ENCODE measurements at regions not wholly inside any gene's neighbourhood (a gene's known extent, or its start where the extent isn't known, plus 50 kb on each side); places are given as distances from the start of the nearest gene placed in this dataset.

GRCh38 chr4:31124008-31124585, 403.9 kb downstream of the PCDH7 start:
- no peak for DNase-seq

- DNase-seq: no peak
These were observed 404.9 kb downstream of the PCDH7 start for GRCh38 chr4:31125061-31125460.

GRCh38 chr4:31125496-31125895, 405.3 kb downstream of the PCDH7 start:
- no peak for DNase-seq

GRCh38 chr4:31126881-31127398, 406.8 kb downstream of the PCDH7 start:
- no peak for DNase-seq

- no peak for DNase-seq
These were observed 410.8 kb downstream of the PCDH7 start for GRCh38 chr4:31130930-31131329.

GRCh38 chr4:31134720-31135119, 414.6 kb downstream of the PCDH7 start:
- DNase-seq: no peak

GRCh38 chr4:31139767-31140166, 419.6 kb downstream of the PCDH7 start:
- DNase-seq: no peak

- no peak for DNase-seq
These were observed 421.1 kb downstream of the PCDH7 start for GRCh38 chr4:31141095-31141831.

- no peak for DNase-seq
These were observed 421.6 kb downstream of the PCDH7 start for GRCh38 chr4:31141832-31142142.

- no peak for DNase-seq
These were observed 426.2 kb downstream of the PCDH7 start for GRCh38 chr4:31146366-31146765.

GRCh38 chr4:31148990-31149389, 428.8 kb downstream of the PCDH7 start:
- no peak for DNase-seq

GRCh38 chr4:31156221-31156620, 436.1 kb downstream of the PCDH7 start:
- no peak for DNase-seq

GRCh38 chr4:31160146-31160545, 440.0 kb downstream of the PCDH7 start:
- peak; percentile 11 for DNase-seq

GRCh38 chr4:31169846-31170245, 449.7 kb downstream of the PCDH7 start:
- no peak for DNase-seq

- DNase-seq: no peak
These were observed 451.2 kb downstream of the PCDH7 start for GRCh38 chr4:31171362-31171761.

GRCh38 chr4:31175242-31175910, 455.2 kb downstream of the PCDH7 start:
- DNase-seq: no peak

GRCh38 chr4:31183256-31183655, 463.1 kb downstream of the PCDH7 start:
- no peak for DNase-seq

- DNase-seq: no peak
These were observed 464.9 kb downstream of the PCDH7 start for GRCh38 chr4:31185014-31185585.

- DNase-seq: no peak
These were observed 467.8 kb downstream of the PCDH7 start for GRCh38 chr4:31187979-31188378.

GRCh38 chr4:31189938-31190337, 469.8 kb downstream of the PCDH7 start:
- no peak for DNase-seq

- DNase-seq: no peak
These were observed 470.5 kb downstream of the PCDH7 start for GRCh38 chr4:31190671-31191070.

GRCh38 chr4:31192341-31192740, 472.2 kb downstream of the PCDH7 start:
- no peak for DNase-seq

- no peak for DNase-seq
These were observed 473.4 kb downstream of the PCDH7 start for GRCh38 chr4:31193521-31193920.

GRCh38 chr4:31194823-31195222, 474.7 kb downstream of the PCDH7 start:
- DNase-seq: no peak
